HG03066 (cell line): ENCODE measurements at regions not wholly inside any gene's neighbourhood (a gene's known extent, or its start where the extent isn't known, plus 50 kb on each side); places are given as distances from the start of the nearest gene placed in this dataset.

Source experiments
- ATAC-seq: cut with Tn5 transposase; IDR thresholded peaks from one replicate; pipeline ENCODE4 v1.9.1; 2021; ENCODE audit warnings: low read depth; ENCODE audit not compliant: unreplicated experiment

DNA sequence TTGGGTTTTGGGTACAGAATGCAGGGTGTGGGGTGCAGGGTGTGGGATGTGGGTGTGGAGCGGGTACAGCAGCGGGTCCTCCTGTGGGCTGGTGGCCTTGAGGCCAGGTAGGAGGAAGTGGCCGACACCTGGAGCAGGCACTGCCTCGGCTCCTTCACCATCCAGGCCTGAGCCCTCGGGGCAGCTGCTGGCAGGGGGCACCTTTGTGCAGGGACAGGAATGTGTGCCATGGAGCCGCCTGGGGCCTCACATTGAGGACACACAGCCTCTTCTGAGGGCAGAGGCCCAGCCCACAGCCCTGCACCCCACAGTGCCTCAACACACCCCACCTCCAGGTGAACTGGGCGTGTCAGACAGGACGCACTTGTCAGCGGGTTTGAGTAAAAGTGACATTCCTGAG is 984.0 kb downstream of the BRD1 start:
- no peak for ATAC-seq

DNA sequence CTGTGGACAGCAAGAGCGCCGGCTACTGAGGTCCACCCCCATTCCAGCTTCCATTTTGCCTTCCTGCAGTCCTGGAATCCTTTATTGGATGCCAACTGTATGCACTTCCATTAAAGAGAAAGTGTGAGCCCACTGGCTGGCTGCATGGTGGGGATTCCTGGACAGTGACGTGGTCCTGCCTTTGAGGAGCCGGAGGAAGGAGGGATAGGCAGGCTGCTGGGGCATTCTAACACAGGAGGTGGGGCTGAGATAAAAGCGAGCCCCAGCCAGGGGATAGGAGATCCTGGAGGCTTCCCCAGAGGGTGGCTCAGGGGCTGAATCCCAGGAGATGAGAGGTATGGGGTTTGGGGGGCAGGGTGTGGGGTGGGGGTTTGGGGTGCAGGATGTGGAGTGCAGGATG is 984.7 kb downstream of the BRD1 start:
- no peak for ATAC-seq

DNA sequence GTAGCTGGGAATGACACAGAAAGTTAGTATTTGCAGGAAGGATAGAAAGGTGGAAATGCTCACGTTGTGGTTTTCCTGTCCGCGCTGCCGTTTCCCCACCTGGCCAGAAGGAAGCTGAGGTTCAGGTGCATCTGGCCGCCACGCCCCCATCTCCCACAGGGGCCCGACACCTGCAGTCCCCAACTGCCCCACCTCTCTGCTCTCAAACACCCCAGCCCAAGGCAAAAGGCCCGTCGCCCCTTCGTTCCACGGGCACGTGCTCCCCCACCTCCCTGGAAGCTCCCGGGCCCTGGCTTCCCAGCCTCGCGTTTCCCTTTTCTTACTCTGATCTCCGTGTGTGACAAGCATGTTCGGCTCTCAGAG is 985.1 kb downstream of the BRD1 start:
- no peak for ATAC-seq

DNA sequence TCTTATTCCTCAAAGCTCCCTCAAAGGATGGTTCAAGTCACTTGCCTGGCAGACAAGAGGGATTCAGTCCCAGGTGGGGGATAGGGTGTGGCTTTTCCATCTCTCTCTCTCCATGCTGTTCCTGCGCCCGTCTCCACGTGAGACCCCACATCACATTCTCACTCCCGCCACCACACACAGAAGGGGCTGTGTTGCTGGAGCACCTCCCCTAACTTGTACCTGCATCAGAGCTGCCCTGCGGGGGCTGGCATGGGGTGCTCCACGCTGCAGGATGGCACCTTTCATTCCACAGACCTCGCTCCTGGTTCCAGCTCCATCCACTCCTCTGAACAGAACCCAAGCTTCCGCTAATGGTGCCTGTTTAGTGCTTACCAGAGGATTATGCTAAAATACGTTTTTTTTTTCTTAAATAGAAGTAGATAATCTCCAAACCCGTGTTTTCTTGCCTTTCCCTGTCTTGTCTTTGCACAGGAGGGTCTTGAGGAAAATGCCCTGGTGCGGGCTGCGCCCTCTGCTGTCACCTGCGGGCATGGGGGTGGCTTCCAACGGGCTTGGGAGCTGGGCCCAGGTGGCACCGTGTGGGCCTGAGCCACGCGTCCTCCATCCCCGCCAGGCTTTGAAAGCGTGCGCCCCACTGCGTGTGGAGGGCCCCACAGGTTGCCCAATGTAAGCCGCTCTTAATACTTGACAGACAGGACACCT is 985.6 kb downstream of the BRD1 start:
- no peak for ATAC-seq

DNA sequence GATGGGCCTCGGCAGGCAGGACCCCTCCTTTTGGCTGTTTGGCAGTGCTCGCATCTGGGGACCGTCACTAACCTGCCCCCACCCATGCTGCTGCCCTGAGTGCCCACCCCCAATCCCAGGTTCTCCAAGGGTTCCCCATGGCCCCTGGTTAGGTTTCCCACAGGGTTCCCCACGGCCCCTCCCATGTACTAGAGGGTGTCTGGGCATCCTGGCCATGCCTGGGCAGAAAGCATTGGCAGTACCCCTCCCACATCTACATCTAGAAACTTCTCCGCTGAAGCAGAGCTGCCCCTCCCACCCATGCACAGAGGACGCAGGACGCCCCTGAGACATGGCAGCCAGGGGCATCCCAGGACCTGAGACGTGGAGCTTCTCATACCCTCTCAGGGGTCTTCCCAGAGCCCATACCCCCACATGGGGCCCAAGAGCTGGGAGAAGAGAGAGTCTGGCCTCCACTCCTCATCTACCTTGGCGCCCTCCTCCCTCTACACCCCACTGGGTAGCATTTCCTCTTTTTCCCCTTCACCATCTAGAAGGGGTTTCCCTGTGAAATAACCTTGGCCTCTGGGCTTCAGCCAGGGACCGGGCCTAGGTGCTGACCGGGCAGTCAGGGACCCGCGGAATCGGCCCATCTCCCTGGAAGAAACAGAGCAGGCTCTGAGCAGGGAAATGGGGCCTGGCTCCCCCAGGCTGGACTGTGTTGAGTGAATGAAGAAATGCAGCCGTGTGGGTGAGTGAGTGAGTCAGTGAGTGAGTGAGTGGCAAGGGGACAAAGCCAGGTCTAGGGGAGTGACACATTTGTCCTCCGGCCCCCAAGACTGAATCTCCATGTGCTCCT is 987.3 kb downstream of the BRD1 start:
- no peak for ATAC-seq

DNA sequence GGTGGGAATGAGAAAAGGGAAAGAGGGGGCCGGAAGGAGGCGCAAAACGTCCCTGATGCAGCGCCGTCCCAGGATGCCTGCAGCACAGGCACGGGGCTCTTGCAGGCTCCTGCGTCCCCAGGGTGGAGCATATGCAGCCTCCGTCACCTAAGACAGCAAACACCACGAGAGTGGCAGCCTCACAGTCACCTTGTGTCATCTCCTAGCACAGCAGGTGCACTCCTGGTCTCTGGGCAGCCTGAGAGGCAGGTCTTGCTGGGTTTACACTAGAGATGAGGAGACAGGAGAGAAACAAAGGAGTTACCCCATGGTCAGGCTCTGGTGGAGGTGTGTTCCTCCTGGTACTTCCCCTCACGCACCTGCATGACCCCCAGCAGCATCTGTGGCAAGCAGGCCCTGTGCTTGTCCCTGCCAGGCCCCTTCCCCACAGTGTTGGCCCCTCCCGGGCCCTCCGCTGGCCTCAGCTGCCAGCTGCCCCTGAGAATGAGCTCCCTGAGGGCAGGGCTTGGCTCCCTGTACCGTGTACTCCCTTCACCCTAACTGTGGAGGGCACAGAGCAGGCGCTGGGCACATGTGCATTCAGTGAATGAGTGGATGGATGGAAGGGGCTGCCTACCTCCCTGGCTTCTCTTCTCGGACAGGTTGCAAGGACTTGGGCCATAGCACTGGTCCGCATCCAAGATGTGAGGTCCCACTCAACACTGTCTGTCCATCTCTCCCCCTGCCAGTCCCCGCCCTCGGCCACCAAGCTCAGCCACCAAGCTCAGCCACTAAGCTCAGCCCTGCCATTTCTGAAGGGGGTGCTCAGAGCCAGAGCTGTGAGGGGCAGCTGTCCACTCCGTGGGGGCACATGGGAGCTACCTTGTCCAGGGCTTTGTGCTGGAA is 988.6 kb downstream of the BRD1 start:
- ATAC-seq = no peak

DNA sequence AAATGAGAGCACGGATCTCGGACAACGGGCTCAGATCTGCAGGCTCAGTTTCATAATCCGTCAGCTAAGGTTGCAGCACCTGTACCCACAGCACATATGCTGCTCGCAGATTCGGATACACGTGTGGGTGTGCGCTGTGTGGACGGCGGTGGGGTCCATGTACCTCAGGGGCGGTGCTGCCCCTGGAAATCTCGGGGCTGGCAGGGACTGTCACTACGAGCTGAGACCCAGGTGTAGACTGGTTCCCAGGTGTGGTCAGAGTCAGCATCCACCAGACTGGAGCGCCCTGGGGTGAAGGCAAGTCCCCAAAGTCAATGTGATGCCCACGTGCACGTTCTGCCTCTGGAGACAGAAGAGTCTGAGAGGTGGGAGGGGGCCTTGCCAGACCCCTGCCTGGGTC is 989.3 kb downstream of the BRD1 start:
- ATAC-seq = no peak

DNA sequence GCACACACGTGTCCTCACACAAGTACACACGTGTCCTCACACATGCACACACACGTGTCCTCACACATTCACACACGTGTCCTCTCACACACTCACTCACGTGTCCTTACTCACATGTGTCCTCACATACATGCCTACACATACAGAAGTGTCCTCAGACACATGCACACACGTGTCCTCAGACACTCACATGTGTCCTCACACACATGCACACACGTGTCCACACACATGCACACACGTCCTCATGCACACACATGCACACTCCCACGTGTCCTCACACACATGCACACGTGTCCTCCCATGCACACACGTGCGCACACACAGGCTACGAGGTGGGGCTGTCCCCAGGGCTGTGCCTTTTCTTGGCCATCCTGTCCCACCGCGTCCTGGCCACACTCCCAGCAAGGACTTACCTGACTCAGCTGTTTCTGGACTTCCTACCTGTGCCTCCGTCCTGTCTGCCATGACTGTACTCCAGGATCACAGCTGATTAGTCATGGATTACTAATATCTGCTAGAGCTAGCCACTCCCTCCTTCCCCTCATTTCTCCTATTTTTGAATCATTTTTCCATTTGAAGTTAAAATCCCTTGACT is 990.2 kb downstream of the BRD1 start:
- no peak for ATAC-seq

DNA sequence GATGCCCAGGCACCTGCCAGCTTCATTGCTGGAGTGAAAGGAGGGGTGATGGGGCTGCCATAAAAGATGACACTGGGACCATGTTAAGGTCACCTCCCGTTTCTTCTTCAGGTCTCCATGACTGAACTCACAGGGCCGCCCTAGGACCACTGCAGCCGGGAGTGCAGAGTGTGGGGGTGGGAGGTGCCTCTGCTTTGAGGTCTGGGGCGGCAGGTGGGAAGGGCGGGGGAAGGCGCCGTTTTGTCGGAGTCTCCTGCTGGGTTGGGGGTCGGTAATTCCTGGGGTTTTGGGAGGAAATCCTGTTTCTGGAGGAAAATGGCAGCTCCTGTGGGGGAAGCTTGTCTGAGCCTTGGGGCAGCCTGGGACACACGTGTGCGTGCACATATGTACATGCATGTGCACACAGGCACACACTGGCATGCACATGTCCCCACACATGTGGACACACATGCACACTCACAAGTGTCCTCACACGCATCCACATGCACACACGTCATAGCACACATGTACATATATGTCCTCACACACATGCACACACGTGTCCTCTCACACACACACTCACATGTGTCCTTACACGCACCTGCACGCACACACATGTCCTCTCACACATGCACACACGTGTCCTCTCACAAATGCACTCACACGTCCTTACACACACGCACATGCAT is 990.9 kb downstream of the BRD1 start:
- ATAC-seq = no peak

DNA sequence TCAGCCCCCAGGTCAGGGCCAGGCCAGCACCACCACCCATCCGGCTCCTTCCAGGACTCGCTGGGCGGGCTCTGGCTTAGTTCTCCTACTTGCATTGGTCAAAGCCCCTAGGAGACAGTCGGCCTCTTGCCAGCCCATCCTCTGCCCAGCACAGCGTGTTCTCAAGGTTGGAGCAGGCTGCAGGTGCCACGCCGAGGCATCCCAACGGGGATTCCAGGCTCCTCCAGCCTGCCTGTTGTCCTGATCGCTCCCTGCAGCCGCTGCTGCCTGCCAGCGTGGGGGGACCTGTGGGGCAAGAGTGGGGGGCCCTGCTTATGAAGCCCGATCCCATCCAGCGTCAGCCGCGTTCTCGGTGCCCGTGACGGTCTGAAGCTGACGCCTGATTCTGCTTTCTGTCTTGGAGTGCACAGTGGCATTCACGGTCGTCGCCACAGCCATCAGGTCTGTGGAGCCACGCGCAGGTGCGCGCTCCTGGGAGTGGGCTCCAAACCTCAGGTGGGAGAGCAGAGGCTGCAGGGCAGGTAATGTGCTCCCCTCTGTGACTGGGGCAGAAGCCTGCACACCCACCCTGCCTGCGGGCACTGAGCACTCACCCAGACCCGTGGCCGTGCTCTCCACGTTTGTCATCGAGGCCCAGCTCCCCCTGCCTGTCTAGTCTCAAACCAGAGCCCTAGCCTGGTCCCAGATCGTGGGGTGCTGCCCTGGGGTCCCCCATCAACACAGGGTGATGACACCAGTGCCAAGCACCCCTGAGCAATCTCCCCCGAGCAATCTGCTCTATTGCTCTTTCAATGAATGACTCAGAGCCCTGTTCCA is 991.6 kb downstream of the BRD1 start:
- no peak for ATAC-seq

DNA sequence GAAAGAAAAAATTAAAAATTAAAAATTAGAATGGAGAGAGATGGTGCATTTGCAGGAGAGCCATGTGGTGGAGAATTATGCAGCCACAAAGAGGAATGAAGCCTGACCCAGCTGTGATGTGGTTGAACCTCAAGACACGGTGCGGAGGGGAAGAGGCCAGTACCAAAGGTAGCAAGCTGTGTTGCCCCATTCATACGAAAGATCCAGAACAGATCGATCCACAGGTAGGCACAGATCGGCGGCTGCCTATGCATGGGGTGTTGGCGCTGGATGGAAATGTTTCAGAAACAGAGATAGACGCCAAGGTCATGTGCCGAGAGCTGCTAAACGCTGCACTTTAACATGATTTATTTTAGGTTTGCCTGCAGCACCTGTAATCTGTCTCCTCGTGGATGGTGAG is 992.3 kb downstream of the BRD1 start:
- ATAC-seq = no peak

DNA sequence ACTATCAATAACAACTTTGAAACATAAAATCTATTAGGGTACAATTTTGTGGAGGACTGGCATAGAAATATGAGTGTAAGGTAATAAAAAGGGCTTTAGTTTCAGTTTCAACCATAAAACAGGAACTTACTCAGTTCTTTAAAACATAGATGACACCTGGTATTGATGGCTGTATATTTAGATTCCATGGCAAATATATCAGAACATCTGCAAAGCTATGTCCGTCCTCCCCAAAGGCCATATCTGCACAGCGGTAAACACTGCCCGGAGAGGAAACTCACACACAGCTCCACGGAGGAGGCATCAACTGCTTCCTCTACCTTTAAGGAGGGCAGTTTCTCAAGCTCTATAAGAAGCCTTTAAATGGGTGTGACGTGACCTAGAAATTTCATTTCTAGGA is 993.3 kb downstream of the BRD1 start:
- no peak for ATAC-seq

DNA sequence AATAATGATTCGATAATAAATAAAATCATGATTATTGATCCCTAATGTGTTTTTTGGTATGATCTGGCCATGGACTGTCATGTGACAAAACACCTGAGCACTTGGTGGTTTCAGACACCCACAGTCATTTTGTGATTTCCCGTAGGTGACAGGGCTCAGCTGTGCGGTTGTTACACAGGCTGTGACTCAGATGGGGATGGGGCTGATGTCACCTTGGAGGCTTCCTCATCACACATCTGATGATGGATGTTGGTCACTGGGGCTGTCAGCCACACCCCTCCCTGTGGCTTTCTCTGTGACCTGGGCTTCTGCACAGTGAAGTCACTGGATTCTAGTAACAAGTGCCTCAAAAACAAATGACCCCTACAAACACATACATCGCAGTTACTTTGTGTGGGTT is 995.1 kb downstream of the BRD1 start:
- no peak for ATAC-seq

DNA sequence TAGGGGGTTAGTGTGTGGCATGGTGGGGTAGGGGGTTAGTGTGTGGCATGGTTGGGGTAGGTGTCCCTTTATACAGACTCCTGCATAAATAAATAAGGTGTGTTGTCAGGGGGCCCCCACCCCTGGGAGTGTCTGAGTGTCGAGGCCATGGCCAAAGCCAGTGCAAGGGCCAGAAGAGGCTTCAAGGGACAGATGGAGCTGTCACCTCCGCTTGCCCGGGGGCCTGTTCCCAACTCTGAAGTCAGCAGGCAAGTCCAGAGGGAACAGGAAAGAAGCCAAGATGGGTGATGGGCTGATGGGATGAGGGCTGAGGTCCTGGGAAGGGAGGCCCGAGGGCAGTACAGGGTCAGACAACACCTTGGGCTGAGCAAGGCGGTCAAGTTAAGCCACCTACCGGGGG is 997.8 kb downstream of the BRD1 start:
- no peak for ATAC-seq

DNA sequence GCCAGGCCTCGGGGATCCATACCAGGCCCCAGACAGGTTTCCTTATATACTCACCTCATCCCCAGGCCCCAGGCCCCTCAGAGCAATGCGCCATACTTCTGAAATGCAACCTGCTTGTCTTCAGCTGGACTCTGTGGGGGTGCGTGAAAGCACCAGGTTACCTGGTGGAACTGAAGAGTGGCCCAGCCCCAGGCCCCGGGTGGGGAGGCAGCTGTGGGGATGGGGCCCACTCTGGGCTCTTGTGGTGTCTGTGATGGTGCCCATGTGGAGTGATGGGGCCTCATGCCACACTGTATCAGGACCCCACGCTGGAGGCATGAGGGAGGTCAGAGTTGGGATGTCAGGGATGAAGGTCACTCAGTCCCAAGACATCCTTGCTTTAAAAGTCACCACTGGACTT is 999.0 kb downstream of the BRD1 start:
- ATAC-seq = no peak

DNA sequence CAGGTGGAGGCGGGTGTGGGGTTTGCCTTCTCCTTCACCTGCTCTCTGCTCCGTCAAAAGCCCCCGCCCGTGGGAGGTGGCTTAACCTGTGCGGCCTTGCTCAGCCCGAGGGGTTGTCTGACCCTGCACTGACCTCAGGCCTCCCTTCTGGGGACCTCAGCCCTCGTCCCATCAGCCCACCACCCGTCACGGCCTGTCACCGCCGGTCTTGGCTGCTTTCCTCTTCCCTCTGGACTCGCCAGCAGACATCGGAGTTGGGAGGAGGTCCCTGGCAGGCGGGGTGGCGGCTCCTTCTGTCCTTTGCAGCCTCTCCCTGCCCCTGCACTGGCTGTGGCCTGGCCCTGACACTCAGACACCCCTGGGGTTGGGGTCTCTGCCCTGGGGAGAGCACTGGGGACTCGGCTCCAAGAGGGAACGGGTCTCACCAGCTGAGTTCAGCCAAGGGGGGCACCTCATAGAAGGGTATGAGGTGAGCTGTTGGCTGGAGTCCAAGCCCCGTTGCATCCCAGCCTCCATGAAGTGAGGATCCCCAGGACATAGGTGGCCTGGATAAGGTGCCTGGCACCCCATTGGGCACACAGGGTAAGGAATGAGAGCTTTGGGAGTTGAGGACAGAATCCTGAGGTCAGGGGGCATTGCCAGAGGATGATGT is 999.6 kb downstream of the BRD1 start:
- ATAC-seq = no peak

DNA sequence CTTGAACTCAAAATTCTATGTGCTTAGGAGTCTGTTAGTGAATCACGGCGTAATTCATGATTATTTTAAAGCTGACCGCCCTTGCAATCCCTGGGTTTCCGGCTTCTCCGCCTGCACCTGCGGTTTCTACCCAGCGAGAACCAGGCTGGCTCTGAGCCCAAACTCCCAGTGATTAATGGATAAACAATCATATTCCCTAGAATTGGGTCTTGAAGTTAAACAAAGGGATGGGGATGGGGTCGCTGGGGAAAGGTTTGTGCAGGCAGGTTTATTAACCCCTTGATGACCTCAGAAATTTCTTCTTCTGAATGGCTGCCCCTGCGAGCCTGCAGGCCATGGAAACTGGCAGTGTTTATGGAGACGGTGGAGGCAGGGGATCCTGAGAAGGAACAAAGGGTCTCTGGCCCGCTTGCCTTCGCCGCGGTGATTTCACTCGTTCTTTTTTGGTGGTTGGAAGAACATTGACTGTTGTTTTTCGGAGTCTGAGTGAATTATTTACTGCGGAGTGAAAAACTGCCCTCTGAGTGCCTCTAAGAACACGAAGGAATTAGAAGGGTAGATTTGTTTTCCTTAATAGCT is 1000.3 kb downstream of the BRD1 start:
- no peak for ATAC-seq

DNA sequence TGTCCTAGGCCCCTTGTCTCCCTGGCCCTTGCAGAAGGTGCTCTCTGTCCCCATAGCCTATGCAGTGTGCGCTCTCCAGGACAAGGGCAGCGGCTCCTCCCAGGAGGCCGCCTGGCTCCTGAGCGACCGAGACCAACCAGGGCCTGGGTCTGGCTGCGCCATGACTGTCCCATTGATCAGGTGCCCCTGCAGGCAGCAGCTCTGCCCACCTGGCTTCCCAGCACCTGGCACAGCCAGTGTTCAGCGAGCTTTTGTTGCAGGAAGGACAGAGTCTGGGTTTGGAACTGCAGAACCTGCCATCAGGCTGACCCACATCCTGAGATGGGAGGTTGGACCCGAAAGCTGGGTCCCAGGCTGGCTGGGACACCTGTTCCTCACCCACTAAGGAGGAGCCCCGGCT is 1001.1 kb downstream of the BRD1 start:
- no peak for ATAC-seq
